NCI-H2029 (cell line): ENCODE measurements at regions not wholly inside any gene's neighbourhood (a gene's known extent, or its start where the extent isn't known, plus 50 kb on each side); places are given as distances from the start of the nearest gene placed in this dataset.

Experiments used
- DNase-seq: peaks from one replicate; lab custom pipeline; 2025; lab: John Stamatoyannopoulos, UW

DNA sequence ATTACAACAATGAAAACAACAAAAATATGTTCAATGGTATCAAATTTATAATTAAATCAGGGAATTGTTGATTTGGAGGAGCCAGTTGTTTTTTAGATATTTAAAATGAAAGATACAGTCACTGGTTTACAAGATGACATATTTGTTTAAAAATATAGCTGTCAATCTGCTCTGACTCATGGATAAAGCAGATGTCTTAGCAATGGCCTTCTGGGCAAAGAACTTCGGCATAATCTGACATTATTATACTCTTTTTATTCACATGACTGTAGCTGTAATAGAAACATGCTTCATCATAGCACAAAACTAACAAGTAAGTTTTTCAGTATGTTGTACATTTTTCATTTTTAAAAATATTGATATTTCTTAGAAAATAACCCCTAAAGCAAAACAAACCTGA is 267.4 kb downstream of the CENPW start:
- no peak for DNase-seq

DNA sequence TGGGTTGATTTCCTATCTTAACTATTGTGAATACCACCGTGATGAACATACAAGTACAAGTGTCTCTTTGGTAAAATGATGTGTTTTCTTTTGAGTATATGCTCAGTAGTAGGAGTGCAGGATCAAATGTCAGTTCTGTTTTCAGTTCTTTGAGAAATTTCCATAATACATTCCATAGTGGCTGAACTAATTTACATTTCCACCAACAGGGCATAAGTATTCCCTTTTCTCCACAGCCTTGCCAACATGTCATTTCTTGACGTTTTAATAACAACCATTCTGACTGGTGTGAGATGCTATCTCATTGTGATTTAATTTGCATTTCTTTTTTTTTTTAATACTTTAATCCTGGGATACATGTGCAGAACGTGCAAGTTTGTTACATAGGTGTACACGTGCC is 268.8 kb downstream of the CENPW start:
- no peak for DNase-seq

DNA sequence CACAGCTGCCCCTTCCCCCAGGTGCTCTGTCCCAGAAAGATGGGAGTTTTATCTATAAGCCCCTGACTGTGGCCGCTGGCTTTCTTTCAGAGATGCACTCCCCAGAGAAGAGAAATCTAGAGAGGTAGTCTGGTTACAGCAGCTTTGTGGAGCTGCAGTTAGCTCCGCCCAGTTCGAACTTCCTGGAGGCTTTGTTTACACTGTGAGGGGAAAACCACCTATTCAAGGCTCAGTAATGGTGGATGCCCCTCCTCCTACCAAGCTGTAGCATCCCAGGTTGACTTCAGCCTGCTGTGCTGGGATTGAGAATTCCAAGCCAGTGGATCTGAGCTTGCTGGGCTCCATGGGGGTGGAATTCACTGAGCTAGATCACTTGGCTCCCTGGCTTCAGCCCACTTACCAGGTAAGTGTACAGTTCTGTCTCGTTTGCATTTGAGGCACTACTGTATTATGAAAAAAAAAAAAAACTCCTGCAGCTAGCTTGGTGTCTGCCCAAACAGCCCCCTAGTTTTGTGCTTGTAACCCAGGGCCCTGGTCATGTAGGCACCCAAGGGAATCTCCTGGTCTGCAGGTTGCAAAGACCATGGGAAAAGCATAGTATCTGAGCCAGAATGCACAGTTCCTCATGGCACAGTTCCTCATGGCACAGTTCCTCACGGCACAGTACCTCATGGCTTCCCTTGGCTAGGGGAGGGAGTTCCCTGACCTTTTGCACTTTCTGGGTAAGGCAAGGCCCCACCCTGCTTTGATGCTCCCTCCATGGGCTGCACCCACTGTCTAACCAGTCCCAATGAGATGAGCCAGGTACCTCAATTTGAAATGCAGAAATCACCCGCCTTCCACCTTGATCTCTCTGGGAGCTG is 275.0 kb downstream of the CENPW start:
- DNase-seq = peak; percentile 75

DNA sequence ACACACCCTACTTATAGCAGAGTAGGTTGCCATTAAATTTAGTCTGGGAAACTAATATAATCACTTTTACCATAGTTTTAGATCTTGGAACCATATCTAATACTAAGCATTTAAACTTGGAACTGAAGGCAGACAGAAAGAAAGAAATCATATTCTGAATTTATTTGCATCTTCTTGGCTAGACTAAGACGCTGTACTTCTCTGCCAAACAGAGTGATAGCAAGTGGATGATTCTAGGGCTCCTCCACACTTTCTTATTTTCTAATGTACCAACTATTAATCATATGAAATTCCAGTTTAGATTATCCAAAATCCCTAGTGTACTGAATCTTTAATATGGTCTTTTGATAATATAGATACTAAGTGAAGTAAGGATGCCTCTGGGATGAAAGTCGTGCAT is 277.0 kb downstream of the CENPW start:
- no peak for DNase-seq

DNA sequence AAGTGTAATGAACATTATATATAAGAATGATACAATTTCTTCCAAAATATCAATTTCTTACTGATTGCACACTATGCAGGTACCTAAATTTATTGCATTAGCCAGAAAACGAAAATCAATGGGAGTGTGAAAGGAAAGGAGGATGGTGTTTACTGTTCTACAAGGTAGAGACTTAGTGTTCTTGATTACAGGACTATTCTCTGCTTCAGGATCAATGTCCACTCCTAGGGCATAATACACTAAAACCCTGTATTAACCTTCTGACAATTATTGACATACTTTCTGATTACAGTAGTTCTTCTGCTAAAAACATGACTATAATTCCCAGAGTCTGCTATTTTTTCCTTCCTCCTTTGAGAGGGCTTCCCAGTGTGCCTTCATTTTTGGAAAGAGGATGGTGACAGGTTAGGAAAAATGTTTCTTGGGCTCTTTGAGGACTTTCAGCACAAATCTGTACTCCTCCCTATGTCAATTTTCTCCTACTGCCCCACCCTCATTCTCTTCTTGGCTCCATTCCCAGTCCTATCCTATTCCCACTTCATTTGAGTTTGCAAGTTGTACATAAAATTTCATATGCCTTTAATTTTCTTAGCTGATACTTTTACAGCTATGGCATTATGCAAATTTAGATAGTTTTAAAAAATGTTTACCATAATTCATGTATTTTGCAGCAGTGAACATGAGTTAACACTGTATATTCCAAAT is 278.9 kb downstream of the CENPW start:
- no peak for DNase-seq

DNA sequence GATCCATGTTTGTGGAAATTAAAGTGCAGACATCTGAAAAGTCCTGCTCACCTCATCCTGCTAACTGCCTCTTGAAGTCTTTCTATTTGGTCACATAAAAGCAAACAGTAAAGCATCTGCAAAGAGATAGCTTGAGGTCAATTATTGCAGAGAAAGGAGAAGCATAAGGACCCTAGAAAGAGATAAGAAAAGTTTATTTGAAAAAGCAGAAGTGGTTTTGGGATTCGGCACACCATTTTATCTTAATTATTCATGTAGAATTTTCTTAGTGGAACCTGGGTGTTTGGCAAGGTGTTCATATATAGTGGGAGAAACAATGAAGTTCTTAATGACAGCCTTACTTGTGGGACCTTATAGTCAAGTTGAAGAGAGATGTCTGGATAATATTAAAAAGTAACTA is 280.8 kb downstream of the CENPW start:
- DNase-seq = no peak

DNA sequence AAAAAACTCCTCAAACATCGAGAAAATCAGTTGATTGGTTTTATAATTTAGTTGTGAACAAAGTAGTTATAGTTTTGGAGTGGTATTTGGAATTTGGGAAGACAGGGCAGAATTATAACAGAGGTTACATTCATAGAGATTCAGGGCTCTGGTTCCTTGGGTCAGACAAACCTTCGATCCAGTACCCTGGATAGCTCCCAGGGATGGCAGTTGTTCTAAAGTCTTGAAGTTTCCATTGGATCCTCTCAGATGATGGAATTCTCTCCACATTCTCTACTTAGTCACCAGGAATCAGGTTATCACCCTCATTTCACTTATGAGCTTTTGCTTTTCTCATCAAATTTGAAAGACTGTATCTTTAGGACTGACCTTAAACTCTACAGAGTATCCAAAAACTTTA is 285.1 kb downstream of the CENPW start:
- no peak for DNase-seq

DNA sequence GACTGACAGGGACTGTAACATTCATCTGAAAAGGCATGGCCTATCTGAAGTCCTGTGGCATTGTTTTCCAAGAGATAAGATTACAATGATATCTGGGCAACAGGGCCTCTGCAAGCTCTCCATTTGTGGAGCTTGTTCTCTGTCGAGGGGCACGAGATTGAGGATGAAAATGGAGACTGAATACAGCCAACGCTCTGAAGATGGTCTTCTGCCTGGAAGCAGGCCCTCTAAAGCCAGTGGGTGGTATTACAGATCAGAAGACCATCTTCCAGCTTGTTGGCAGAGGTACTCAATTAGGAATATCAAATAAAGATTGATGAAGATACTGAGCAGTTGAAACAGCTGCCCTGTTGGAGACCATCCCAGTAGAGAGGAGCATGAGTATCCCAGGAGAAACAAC is 288.2 kb downstream of the CENPW start:
- DNase-seq = no peak

DNA sequence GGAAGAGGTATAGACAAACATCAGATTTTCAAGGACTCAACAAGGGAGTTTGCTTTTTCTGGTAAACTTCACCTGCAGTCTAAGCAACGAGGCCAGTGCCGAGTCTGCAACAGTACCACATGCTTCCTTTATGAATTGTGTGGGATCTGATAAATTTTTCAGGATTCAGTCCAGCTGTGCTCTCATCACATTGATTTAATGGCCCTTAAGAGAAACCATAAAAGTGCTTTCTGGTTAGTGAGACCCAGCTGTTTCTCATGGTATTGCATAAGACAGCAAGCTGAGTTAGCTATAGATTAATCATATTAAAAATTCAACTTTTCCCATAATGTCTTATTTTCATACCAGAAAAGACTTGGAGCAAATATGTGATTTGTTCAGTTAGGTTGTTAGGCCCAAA is 291.4 kb downstream of the CENPW start:
- DNase-seq = no peak

DNA sequence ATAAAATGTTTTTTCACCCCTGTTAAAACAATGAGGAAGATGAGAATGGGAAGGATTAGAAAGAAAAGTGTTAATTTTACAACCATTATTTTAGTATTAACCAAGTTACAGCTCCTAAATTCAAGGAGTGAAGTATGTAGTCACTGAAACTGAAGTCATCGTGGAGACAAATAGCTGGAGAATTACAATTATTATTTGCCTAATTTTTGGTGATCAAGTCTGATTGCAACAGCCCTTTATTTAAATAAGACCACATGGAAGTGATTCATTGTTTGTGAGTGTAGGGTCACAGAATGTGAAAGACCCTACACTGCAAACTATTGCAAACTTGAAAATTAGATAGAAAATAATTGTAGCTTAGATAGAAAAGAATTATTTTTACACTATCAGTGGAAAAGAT is 292.4 kb downstream of the CENPW start:
- DNase-seq = no peak

DNA sequence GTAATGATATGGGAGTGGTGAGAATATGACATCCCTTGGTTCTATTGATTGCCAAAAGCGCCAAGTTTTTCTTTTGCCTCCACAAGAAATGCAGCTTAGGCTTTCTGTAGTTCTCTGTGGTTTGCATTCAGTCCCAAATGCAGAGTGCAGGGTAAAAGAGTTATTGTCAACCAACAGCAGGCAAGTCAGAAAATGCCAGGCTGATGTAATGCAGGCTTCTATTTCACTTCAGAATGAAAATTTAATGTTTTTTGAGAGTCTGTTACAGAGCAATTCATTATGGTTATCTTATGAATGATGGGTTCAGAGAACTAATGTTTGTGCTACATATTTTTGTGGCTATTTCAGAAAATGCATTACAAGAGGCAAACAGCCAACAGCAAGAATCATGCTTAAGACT is 293.5 kb downstream of the CENPW start:
- DNase-seq = no peak

DNA sequence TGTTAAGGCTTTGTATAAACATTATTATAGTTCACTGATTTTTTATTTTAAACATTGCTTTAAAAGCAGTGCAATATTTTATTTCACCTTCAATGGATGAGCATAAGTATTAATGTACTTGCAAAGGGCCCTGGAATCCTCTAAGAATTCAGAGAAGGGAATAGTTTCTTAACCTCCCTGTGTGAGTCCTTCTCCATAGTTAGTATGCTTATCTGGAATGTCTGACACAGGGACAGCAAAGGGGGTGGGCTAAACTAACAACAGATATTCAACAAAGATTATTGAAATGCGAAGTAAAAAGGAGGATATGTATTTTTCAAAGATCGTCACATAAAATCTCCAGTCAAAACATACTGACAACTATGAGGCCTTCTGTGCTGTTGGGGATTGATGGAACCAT is 300.4 kb downstream of the CENPW start:
- DNase-seq = no peak

DNA sequence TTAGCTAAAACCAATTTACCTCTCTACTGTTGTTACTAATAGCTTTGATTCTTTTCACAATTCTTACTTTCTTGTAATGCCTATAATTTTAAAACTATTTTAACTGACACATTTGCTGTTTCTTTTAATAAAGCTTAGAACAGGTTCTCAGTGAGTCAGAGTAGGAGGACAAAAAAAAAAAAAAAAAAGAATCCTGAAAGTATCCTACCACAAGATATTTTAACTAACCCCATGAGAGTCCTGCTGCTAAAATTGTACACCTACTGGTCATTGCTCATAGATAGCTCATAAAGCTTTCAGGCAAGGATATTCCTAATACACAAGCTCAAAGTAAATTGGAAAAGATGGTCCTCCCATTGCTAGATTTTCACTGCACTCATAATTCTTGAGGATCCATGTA is 301.0 kb downstream of the CENPW start:
- no peak for DNase-seq

DNA sequence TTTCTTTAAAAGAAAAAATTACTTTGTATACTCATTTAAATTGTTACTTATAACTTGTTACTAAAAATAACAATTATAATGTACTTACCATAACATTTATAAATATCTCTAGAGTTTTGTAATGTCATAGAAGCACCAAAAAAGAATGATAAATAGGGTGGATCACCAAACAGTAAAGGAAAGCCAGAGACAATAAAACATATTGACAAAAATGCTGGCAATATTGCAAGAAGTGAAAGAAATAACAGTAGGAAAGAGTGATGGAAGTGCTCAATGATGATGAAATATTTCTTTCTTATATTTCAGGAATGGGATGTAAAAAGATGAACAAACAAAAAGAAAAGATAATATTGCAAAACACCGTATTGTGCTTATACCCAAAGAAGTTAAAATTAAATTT is 301.7 kb downstream of the CENPW start:
- no peak for DNase-seq

DNA sequence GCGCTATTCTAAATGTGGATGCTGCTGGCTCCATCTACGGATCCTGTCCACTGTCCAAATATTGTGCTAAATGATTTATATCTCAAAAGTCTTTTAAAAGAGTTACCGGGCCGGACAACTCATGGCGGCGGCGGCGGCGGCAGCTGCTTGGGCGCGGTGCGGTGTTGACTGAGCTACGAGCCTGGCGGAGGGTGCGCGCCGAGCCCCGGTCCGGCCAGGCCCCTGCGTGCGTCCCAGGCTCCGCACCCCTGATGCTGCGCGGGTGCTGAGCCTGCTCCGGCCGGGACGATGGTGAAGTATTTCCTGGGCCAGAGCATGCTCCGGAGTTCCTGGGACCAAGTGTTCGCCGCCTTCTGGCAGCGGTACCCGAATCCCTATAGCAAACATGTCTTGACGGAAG is 303.4 kb downstream of the CENPW start:
- no peak for DNase-seq

DNA sequence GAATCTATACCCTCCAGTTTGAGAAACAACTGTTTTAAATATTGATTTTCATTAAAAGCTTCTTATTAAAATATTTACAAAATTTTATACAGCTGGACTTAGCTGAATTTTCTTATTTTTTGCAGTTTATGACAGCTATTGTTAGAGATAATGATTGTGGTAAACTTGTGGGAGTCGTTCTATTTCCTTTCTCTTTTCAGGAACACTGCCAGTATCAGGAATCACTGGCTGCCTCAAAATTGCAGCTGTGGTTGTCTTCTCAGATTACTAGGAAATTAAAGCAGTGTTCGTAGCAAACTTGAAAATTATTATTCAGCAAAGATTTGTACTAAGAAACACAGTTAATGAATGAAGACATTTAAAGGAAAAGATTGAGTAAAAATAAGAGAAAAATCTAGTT is 311.0 kb downstream of the CENPW start:
- DNase-seq = no peak

DNA sequence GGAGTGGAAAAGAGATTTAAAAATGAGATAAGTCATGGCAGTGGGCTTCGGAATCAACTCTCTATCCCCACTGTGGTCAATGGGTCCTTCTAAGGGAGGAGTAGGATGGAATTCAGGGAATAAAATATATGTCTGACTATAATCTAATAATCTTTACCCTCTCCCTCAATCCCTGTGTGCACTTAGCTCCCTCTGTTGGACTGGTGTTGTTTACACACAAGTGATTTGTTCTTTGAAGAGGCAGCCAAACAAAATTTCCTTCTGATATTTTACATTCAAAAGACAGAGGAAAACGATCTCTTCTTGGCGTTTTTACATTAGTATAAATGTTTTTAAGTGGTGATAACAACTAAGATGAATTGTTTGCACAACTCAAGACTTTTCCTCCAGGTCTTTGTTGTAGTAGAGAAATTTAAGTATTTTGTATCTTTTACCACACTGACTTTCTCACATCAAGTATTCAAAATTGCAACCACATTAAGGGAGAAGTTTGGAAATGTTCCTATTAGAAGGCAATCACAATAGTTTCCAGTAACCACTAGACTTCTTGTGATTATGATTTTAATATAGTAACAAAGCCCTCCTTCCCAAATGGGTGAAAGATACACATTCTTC is 317.8 kb downstream of the CENPW start:
- DNase-seq = peak; percentile 39

DNA sequence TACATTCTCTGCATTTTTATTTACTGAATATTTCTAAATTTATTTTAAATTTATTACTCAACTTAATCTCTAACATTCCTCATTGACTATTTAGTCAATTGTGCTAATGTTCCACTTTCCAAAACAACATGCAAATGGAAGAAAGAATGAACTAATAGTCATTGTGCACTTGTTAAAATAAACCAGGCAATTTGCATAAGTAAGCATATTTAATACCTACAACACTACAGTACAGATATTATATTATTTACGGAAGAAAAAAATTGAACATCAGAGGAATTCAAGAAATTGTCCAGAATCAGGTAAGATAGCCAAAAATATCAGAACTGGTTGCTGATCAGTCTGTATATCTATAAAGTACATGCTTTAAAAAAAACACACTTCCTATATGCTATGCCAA is 320.5 kb downstream of the CENPW start:
- DNase-seq = no peak

DNA sequence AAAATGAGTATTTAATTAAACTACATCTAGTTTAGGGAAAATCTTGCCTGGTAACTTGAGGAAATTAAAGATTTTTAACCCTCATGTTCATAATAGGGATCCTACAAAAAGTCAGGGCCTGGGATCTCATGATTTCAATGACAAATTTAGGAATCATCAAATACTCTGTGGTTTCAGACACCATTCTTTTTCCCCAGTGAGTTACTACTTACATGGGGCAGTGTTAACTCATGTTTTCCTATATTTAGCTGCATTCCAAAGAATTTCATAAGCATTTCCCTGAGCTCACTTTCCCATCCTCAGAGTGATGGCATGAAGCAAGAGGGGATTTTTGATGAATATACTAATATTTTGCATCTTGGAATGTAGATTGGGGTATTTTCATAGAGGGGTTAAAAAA is 321.7 kb downstream of the CENPW start:
- DNase-seq = no peak

DNA sequence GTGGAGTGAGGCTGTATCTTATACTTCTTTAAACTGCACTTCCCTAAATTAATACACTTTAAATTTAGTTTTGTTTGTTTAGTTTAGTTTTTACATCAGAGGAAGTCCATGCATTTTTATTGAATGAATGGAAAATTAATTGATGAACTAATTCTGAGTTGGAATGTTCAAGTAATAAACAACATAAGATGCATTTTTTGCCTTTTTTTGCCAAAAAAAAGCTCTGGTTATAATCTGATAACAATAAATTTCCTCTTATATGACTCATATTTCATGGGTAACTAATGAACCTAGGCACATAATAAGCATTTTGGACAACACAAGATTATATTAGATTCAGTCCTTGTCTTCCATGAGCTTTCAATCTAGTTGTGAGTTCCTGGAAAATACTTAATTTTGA is 323.1 kb downstream of the CENPW start:
- no peak for DNase-seq

DNA sequence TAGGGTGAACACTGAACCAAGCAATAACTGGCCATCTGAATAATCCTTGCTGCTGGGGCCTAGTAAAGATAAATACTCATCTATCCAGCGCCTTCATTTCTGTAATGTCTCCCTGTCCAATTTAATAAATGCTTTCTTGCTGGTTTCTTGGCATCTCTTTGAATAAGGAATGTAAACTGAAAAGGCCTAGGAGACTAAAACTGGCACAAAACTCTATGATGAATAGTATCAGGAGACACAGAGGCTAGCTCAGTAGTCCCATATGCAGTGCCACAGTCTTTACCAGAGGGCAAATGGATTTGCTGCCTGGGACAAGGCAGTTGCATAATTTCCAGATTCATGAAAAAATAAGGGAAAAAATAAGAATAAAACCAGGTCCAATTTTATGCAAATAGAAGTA is 324.4 kb downstream of the CENPW start:
- DNase-seq = no peak

DNA sequence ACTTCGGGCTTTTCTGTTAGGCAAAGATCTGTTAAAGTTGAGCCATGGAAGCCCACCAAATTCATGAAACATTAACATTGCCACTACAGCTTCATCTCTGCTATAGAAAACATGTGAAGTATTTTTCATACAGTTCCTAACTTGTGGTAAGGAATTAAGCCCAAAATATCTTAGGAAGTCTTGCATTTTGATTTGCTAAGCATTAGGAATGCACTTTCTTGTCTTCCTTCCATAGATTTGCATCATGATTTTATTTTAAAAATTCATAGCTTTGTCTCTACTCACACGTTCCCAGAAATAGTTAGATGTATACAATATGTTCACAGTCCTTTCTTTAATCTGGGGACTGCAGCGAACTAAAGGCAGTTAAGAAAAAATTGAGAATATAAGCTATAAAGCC is 325.6 kb downstream of the CENPW start:
- DNase-seq = no peak

DNA sequence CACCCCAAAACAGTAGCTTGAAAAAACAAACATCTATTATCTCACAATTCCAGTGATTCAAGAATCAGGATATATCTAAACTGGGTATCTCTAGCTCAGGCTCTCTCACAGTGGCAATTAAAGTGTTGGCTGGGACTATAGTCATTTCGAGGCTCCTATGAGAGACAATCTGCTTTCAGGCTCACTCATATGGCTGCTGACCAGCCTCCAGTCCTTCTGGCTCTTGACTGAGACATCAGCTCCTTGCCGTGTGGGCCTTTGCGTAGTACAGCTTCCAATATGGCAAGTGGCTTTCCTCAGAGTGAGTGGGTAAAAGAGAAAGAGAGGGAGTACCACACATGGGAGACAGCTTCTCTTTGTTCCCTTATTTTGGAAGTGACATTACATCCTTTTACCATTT is 327.2 kb downstream of the CENPW start:
- DNase-seq = no peak
